RPMI8226 (cell line): ENCODE measurements at regions not wholly inside any gene's neighbourhood (a gene's known extent, or its start where the extent isn't known, plus 50 kb on each side); places are given as distances from the start of the nearest gene placed in this dataset.
A peak's percentile ranks its signal among the peaks of the same experiment; 100 is the strongest.

Experiments used
- DNase-seq: peaks from one replicate; pipeline ENCODE4 v3.0.0-alpha.2; 2015

- no peak for DNase-seq
These were observed 88.8 kb upstream of the CTNNA1 start for GRCh38 chr5:138664276-138664943.

GRCh38 chr5:138663561-138663960, 88.4 kb upstream of the HSPA9 start:
- no peak for DNase-seq

- peak; percentile 32 for DNase-seq
These were observed 87.8 kb upstream of the HSPA9 start for GRCh38 chr5:138663009-138663408.

- peak; percentile 22 for DNase-seq
These were observed 87.4 kb upstream of the HSPA9 start for GRCh38 chr5:138662599-138662998.

- no peak for DNase-seq
These were observed 86.8 kb upstream of the HSPA9 start for GRCh38 chr5:138661991-138662434.

- peak; percentile 36 for DNase-seq
These were observed 86.2 kb upstream of the HSPA9 start for GRCh38 chr5:138661291-138661960.

GRCh38 chr5:138660051-138660572, 84.9 kb upstream of the HSPA9 start:
- no peak for DNase-seq

- DNase-seq: no peak
These were observed 84.4 kb upstream of the HSPA9 start for GRCh38 chr5:138659561-138659960.

GRCh38 chr5:138659121-138659520, 83.9 kb upstream of the HSPA9 start:
- DNase-seq: no peak

GRCh38 chr5:138658676-138659075, 83.5 kb upstream of the HSPA9 start:
- DNase-seq: no peak

- DNase-seq: no peak
These were observed 82.2 kb upstream of the HSPA9 start for GRCh38 chr5:138657360-138657759.

GRCh38 chr5:138656916-138657315, 81.7 kb upstream of the HSPA9 start:
- no peak for DNase-seq

GRCh38 chr5:138655530-138656190, 80.5 kb upstream of the HSPA9 start:
- DNase-seq: no peak

- DNase-seq: peak; percentile 78
These were observed 79.2 kb upstream of the HSPA9 start for GRCh38 chr5:138654281-138654867.

GRCh38 chr5:138653502-138653901, 78.3 kb upstream of the HSPA9 start:
- DNase-seq: peak; percentile 68

GRCh38 chr5:138651767-138652117, 76.5 kb upstream of the HSPA9 start:
- DNase-seq: no peak

GRCh38 chr5:138651058-138651766, 76.0 kb upstream of the HSPA9 start:
- no peak for DNase-seq

GRCh38 chr5:138650196-138650595, 75.0 kb upstream of the HSPA9 start:
- DNase-seq: no peak

GRCh38 chr5:138649775-138650174, 74.6 kb upstream of the HSPA9 start:
- DNase-seq: no peak

GRCh38 chr5:138649316-138649720, 74.1 kb upstream of the HSPA9 start:
- no peak for DNase-seq

- no peak for DNase-seq
These were observed 73.6 kb upstream of the HSPA9 start for GRCh38 chr5:138648841-138649240.

- DNase-seq: no peak
These were observed 72.7 kb upstream of the HSPA9 start for GRCh38 chr5:138647794-138648410.
